GM21717 (cell line): ENCODE measurements at regions not wholly inside any gene's neighbourhood (a gene's known extent, or its start where the extent isn't known, plus 50 kb on each side); places are given as distances from the start of the nearest gene placed in this dataset.

Experiments used
- ATAC-seq: cut with Tn5 transposase; IDR thresholded peaks from one replicate; pipeline ENCODE4 v1.9.1; 2021; ENCODE audit warnings: mild to moderate bottlenecking, moderate library complexity; ENCODE audit not compliant: unreplicated experiment

- no peak for ATAC-seq
These were observed 50.8 kb upstream of the SLC39A10 start for GRCh38 chr2:195606179-195606578.

- ATAC-seq: no peak
These were observed 52.3 kb upstream of the SLC39A10 start for GRCh38 chr2:195604706-195605105.

GRCh38 chr2:195603998-195604397 lies 53.0 kb upstream of the SLC39A10 start:
- no peak for ATAC-seq

- no peak for ATAC-seq
These were observed 53.6 kb upstream of the SLC39A10 start for GRCh38 chr2:195603408-195603807.

- ATAC-seq: no peak
These were observed 54.3 kb upstream of the SLC39A10 start for GRCh38 chr2:195602687-195603086.

GRCh38 chr2:195601361-195601760 lies 55.7 kb upstream of the SLC39A10 start:
- ATAC-seq: no peak

- ATAC-seq: no peak
These were observed 56.2 kb upstream of the SLC39A10 start for GRCh38 chr2:195600778-195601177.

- no peak for ATAC-seq
These were observed 60.2 kb upstream of the SLC39A10 start for GRCh38 chr2:195596840-195597239.

GRCh38 chr2:195595825-195596224 lies 61.2 kb upstream of the SLC39A10 start:
- no peak for ATAC-seq

GRCh38 chr2:195594919-195595694 lies 61.9 kb upstream of the SLC39A10 start:
- no peak for ATAC-seq

GRCh38 chr2:195594248-195594647 lies 62.8 kb upstream of the SLC39A10 start:
- ATAC-seq: peak; percentile 81

GRCh38 chr2:195592105-195592504 lies 64.9 kb upstream of the SLC39A10 start:
- no peak for ATAC-seq

GRCh38 chr2:195590861-195591205 lies 66.2 kb upstream of the SLC39A10 start:
- ATAC-seq: no peak

- ATAC-seq: no peak
These were observed 66.7 kb upstream of the SLC39A10 start for GRCh38 chr2:195590199-195590860.

- ATAC-seq: no peak
These were observed 69.1 kb upstream of the SLC39A10 start for GRCh38 chr2:195587966-195588365.

GRCh38 chr2:195586062-195586714 lies 70.8 kb upstream of the SLC39A10 start:
- ATAC-seq: no peak

- no peak for ATAC-seq
These were observed 74.8 kb upstream of the SLC39A10 start for GRCh38 chr2:195582188-195582587.

GRCh38 chr2:195579776-195580555 lies 77.1 kb upstream of the SLC39A10 start:
- ATAC-seq: peak; percentile 54

GRCh38 chr2:195575879-195576401 lies 81.1 kb upstream of the SLC39A10 start:
- ATAC-seq: peak; percentile 77

- no peak for ATAC-seq
These were observed 82.0 kb upstream of the SLC39A10 start for GRCh38 chr2:195575016-195575415.

GRCh38 chr2:195574312-195574711 lies 82.7 kb upstream of the SLC39A10 start:
- ATAC-seq: no peak
